ENCODE measurements at regions not wholly inside any gene's neighbourhood (a gene's known extent, or its start where the extent isn't known, plus 50 kb on each side); places are given as distances from the start of the nearest gene placed in this dataset.
"Not testable (repeated sequence)": the region's sequence is repeated elsewhere in the genome, so short reads cannot be mapped to it uniquely, and the experiment has no call there.

DNA sequence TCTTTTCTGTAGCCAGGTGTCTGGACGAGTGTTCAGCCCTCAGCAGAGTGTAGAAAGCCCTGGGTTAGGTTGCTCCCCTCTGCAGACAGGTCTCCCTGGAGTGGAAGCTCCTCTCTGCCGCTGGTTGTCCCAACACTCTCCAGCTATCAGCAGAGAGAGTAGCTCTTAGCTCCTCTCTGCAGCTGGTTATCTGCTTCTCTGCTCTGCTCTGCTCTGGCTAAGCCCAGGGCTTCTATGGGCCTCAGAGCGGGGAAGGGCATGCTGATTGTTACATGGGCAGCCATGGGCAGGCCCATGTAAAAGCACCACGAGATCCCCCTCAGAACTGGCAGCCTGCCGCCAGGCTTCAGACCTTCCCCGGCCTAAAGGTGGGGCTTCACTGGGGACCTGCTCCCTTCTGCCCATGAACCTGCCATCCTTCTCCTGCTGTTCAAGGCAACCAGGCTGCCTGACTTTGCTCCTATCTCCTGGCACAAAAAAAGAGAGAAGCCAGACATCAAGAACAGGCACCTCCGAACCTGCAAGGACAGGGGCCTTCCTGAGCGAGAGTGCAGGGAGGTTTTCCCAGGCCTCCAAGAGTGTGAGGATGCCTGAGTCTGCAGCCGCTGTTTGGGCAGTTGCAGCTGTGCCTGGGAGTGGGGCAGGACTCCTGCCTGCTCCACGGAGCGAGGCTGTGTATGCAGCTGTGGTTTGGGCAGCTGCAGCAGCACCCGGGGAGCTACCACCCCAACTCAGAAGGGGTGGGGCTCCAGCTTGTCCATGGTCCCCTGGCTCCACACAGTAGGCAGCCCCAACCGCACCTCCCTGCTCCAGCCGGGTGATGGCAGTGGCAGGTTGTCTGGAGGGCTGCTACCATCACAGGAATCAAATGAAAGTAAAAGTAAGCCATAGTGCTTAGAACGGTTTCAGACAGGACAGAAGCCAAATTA lies 973.7 kb downstream of the LTN1 start:
- peak in 46 of 58 donors; percentile 1 to 84 (median 55) for DNase-seq

DNA sequence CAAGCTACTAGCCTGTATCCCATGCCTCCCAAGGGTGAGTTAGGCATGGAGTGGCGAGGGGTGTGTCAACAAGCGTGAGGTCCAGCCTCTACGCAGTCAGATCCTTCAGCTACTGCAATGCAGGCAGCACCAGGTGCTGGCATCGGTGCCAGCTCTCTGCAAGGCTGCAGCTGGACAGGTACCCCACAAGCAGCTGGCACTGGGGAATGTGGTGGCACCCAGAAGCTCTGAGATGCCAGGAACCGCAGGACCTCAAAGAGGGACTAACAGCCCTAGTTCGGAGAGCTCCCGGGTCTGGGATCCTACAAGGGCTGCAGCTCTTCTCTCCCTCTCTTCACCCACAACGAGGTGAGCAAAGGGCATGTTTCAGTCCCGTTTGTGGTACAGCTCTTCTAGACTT lies 974.5 kb downstream of the LTN1 start:
- DNase-seq = no peak

DNA sequence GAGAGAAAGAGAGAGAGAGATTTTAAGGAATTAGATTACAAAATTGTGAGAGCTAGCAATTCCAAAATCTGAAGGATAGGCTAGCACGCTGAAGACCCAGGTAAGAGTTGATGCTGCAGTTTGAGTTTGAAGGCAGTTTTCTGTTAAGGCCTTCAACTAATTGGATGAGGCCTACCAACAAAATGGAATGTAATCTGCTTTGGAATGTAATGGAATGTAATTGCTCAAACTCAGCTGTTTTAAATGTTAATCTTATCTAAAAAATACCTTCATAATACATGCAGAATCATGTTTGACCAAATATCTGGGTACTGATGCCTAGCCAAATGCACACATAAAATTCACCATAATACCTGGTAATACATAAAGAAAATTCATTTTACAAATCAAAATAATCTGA lies 976.1 kb downstream of the LTN1 start:
- DNase-seq = no peak

- DNase-seq = not testable (repeated sequence)
These were observed 979.6 kb downstream of the LTN1 start for GRCh38 chr21:28013123-28013522.

DNA sequence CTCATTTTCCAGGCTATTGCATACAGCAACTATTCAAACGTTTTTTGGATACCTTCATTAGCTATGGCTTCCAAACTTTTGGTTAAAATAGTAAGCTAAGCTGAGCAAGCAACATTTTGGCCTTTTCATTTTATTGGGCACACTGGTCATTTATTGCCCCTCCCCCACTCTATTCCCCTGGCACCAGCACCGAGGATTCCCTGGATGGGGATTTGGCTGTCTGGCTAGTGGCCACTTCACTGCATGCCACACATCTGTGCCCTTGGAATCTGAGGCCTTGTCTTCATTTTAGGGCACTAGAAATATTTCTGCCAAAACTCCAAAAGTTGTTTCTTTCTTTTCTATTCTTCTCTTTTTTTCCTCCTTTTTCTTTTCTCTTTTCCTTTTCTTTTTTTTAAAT lies 980.7 kb downstream of the LTN1 start:
- DNase-seq = not testable (repeated sequence)

DNA sequence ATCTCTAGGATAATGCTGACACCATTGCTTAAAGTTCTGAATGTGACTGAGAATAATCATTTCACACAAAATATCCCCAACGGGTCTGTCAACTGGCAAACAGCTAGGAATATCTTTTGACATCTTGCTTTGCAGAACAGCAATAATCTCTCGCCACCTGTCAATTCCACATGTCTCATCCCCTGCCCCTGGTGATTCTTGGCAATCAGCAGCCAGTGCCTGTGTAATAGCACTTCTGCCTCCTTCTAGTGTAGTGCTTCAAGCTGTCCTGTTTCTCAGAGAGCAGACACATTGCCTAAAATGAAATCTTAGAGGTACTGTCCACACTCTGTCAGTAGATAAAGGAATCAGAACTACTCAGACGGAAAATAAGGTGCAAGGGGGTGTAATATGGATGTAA lies 984.4 kb downstream of the LTN1 start:
- DNase-seq = peak in 2 of 58 donors; percentile 3

GRCh38 chr21:28003627-28004026 lies 989.0 kb downstream of the LTN1 start:
- DNase-seq = peak in 1 of 58 donors; percentile 3

DNA sequence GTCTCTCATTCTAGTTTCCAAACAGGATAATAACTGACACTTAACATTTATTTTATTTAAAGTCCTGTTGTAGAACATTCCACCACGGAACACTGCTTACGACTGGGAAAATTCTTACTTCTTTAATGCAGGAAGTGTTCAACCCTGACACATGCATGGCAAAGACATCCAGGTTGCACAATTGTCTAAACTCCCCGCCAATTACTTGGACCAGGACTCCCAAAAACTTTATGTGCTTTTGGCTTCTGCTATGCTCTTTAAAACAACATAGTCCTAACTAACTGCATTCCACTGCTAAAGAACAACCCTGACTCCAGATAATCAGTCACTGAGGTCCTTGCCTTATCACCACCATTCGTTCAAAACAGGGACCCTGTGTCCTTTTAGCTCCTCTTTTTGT lies 995.8 kb downstream of the LTN1 start:
- not testable (repeated sequence) for DNase-seq

DNA sequence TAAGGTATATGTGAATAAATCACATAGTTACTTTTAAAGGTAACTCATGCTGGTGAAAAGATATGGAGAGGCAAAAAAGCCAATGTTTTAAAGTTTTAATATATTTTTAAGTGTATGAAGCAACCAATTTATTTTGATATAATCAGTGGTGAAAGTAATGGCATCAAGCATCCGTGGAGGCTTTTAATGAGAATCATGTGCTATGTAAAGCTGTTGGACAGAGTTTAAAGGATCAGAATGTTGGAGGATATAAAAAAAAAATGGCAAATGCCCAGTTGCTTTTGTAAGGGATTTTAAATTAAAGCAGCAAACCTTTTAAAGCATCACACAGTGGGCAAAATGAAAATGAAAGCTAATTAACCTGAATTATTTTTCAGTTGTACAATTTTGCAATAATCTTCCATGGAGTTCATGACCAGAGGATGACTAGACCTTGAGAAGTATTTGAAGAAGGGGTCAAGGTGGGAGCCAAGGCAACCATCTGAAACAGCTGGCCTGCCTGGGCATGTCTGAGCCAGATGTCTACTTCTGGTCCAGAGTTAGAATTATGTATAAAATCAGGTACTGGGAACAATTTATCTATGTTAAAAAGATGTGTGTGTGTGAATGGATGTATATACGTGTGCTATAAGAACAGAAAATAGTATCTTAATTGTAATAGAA lies 1007.9 kb downstream of the LTN1 start:
- DNase-seq = not testable (repeated sequence)

- not testable (repeated sequence) for DNase-seq
These were observed 1012.6 kb upstream of the ADAMTS5 start for GRCh38 chr21:27979446-27979845.

DNA sequence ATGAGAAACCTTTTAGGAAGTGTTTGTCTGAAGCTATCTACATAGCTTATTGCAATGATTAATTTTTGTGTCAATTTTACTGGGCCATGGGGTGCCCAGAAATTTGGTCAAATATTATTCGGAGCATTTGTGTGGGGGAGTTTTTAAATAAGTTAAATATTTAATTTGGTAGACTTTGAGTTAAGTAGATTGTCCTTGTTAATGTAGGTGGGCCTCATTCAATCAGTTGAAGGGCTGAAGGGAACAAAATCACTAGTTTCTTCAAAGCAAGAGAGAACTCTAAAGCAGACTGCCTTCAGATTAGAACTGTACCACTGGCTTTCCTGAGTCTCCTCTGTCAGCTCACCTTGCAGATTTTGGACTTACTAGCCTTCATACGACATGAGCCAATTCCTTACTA lies 1008.6 kb upstream of the ADAMTS5 start:
- DNase-seq = no peak

DNA sequence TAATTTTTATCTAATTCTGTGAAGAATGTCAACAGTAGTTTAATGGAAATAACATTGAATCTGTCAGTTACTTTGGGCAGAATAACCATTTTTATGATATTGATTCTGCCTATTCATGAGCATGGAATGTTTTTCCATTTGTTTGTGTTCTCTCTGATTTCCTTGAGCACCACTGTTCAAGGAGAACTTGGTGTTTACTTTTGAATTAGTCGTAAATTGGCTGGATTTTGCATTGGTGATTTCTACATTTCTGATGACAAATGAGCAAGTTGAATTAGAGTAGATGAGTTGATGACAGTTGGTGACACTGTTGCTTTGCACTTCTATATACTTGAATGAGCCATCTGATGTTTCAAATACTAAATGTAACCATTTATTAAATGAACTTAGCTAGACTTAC lies 1007.3 kb upstream of the ADAMTS5 start:
- DNase-seq = not testable (repeated sequence)

- DNase-seq = not testable (repeated sequence)
These were observed 1001.4 kb upstream of the ADAMTS5 start for GRCh38 chr21:27968240-27968639.

- peak in 7 of 58 donors; percentile 3 to 35 (median 8) for DNase-seq
These were observed 987.8 kb upstream of the ADAMTS5 start for GRCh38 chr21:27954543-27955165.

GRCh38 chr21:27953340-27954045 lies 986.6 kb upstream of the ADAMTS5 start:
- no peak for DNase-seq

- not testable (repeated sequence) for DNase-seq
These were observed 982.2 kb upstream of the ADAMTS5 start for GRCh38 chr21:27949093-27949492.

DNA sequence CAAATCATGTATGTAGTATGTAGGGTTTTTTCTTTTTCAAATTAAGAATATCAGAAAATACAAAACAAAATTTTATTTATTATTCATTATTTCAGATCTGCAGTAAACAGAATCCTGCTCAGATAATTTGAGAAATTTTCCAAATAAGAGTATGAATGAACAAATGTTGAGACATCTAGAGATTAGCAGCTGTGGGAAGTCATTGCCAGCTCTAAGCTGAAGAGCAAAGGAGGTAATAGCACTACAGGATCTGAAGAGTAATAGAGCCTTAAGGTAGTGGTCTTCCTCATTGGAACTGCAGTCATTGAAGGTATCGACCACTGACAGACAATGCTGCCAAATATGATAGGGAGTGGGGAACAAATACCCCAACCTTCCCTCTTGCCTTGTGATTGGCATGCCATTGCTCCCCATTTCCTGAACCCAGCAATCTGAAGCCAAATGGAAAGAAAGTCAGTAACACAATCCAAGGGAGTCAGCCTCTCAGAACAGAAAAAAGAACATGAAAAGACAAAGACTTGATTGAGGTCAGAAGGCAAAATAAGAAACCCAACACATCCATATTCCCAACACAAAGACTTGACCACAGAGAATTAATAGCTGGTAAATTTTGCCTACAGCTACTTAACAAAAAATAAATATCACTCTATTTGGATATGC lies 963.4 kb upstream of the ADAMTS5 start:
- not testable (repeated sequence) for DNase-seq

DNA sequence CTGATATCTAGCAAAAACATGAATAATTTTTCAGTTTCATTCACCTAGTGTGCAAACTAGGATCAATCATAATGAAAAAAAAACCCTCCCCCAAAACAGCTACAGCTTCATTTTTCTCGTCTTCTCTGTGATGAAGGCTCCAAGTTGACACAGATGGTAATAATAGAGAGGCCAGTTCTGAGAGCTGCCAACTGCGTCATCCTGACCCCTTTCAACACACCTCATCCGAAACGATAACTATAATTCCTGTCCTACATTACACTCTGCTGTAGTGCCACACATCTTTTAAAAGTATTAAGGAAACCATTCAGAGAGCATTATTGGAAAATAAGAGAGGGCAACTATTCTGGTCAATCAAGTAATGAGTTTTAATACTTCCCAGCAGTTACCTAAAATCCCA lies 962.3 kb upstream of the ADAMTS5 start:
- DNase-seq = not testable (repeated sequence)

GRCh38 chr21:27928534-27929115 lies 961.7 kb upstream of the ADAMTS5 start:
- not testable (repeated sequence) for DNase-seq

GRCh38 chr21:27921421-27921820 lies 954.5 kb upstream of the ADAMTS5 start:
- DNase-seq = not testable (repeated sequence)
